Activated CD4-positive, alpha-beta T cell treated with anti-CD3 and anti-CD28 coated beads, Interleukin-2, amount 50 U/mL, for 48 hours (primary cell): ENCODE measurements at regions not wholly inside any gene's neighbourhood (a gene's known extent, or its start where the extent isn't known, plus 50 kb on each side); places are given as distances from the start of the nearest gene placed in this dataset.
"Not testable (repeated sequence)": the region's sequence is repeated elsewhere in the genome, so short reads cannot be mapped to it uniquely, and the experiment has no call there.

Experiments
- DNase-seq, 2 experiments: peaks; one replicate each; pipeline ENCODE4 v3.0.0-alpha.2; 2020

DNA sequence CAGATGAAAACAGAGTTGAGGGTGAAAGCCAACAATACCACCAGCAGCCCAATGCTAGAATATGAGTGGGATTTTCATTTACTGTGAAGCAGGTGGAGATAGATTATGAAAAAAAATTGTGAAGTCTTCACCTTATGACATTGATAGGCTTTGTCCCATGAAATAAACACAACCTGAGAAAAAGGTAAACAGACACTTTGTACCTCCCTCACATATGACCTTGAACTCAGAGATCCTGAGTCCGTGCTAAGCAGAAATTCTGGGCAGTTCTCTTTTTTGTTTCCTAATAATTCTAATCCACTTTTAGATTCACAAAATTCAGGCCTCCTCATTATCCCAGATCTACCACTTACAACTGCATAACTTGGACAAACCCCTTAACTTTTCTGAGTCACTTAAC, 127.3 kb upstream of the RORB start:
- DNase-seq: no peak

DNA sequence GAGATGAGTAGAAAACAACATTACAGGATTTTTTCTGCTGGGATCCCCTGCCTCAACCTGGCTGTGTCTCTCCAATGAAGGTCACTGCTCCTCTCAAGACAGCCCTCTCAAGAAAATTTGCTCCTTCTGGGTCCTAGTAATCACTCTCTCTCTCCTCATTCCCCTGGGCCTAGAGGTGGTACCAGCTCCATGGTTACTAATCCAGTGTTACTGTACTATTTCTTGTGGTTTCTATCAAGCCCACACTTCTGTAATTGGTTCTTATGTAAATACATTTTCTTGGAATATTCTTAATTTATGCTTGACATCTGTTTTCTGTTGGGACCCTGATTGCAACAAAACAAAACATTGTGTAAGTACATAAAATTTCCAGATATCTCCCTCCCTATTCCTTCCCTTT, 123.8 kb upstream of the RORB start:
- no peak for DNase-seq

DNA sequence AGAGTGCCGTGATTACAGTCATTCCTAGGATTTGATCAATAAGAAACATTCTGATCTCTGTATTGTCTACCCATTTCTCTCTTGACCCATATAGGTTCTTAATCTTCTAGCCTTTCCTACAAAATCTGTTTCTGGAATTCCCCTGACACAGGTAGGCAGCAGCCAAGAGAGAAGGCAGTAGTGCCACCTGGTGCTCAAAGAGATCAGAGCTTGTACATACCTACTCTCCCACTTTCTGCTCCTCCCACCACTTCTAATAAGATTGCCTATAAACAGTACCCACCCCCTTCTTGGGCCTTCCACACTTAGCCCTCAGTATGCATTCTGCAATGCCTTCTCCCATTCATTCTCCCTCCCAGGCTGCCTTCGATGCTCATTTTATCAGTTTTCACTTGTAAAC, 117.4 kb upstream of the RORB start:
- DNase-seq: peak in 1 of 2 experiments; percentile 4

DNA sequence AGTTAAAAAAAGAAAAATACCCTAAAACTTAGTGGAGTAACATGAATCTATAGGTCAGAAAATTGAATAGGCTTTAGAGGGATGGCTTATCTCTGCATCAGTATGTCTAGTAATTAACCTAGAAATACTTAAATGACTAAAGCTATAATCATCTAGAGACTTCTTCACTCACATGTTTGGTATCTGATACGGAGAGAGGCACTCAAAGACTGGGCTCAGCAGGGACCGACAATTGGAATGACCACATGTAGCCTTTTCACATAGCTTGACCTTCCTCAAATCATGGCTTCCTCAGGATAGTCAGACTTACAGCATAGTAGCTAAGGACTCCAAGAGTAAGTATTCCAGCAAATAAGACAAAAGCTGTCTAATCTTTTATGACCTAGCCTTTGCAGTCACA, 105.3 kb upstream of the RORB start:
- DNase-seq: no peak

DNA sequence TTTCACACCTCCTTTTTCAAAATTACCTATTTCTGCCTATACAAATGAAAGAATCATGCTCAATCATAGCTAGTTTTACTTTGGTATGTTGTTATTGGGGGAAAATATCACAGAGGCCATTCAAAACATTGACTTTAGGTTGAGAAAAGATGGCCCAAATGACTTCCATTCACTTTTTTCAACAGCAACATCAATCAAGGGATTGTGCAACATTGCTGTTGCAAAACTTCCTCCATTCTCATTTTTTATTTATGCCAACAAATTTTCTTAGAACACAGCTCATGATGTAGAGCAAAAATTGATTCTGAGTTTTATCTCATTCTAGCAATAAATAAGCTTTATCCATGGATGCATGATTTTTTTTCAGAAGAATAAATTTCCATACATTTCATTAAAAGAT, 93.6 kb upstream of the RORB start:
- DNase-seq: no peak

DNA sequence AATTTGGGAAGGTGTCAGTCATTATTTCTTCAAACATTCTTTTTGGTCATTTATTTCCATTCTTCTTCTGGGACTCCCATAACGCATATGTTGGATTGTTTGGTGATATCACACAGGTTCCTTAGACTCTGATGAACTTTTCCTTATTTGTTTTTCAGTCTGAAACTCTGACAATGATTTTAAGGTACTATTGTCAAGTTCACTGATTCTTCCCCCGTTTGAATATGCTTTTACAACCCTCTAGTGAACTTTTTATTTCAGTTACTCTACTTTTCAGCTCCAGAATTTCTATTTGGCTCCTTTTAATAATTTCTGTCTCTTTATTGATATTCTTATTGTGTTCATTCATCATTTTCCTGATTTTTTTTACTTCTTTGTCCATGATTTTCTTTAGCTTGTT, 92.5 kb upstream of the RORB start:
- no peak for DNase-seq

DNA sequence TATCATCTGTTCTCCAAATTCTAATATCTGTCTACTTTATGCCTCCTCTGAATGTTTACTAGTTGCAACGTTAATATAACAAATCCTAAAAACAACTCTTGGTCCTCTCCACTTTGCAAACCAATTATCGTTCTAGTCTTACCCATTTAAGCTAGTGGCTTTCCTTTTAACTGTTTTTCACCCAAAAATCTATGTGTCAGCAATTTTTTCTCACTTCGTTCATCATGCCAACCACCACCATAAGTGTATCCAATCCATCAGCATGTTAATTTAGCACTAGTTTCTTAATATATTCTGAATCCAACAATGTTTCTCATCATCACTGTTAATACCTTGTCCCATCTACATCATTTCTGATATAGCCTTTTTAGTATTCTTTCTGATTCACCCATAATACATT, 90.0 kb upstream of the RORB start:
- DNase-seq: no peak

DNA sequence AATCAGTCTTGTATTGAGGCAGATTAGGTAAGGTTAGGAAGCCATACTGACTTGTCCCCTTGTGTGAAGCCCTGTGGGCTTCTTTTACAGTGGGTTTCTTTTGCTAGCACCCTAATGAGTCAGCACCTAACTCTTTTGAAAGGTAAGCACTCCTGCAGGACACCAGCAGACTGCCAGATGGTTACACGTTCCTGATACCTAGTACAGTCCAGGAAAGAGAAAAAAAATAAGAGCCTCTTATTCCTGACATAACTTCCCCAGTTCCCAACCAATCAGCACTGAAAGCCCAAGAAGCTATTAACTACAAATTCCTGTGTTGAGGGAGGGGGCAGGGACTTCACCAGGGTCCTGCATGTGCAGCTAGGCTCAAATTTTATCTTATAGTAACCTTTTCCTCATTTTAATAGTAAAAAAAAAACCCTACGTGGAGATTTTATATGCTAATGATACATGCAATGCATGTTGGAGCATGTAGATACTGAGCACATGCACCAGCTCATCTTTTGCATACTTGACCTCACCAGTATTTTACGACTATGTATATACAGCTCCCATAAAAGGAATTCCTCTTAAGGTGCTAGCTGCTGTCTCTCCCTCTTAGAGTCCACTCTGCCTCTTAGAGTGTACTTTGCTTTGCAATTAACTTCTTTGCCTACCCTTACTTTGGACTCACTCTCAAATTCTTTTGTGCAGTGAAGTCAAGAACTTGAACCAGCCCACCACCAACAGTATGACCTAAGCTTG, 84.7 kb upstream of the RORB start:
- no peak for DNase-seq

DNA sequence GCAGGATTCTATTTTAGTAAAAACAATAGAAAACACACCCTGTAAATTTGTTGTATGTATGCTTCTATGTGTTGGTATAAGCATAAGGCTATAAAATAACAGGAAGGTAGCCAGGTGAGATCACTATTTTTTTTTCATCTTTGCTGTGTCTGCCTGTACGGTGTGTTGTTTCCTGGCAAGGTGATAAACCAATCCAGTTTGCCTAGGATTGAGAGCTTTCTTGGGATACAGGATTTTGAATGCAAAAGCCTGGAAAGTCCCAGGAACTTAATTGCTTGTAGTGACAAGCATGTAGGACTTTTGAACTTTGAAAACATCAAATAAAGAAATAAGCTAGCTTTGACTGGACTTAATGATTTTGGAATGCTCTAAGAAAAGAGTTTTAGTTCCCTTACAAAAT, 83.3 kb upstream of the RORB start:
- DNase-seq: no peak

DNA sequence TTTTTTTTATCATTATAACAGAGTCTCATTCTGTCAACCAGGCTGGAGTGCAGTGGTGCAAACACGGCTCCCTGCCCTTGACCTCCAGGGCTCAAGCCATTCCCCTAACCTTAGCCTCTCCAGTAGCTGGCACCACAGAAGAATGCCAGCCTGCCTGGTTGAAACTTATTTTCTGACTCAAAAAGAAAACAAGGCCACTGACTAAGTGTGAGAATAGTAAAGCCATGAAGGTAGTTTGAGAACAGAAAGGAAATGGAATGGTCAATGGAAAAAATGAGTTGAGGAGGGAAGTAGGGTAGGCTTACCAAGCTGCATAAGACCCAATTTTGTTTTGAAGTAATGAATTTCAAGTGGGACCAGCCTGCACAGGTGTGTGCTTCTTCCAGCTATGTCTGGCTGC, 82.8 kb upstream of the RORB start:
- no peak for DNase-seq

DNA sequence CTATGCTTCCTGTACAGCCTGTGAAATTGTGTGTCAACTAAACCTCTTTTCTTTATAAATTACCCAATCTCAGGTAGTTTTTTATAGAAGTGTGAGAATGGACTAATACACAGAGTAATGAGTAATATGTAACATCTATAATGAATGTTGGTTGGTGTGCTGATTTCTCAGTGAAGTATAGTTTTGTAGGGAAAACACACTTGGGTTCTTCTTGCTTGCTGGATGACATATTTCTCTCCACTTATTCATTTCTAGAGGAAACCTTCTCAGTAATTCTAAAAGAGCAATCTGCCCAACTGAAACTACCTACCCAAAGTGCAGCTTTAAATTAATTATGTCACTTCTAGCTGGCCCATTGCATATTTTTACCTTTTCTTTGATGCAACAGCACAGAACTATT, 81.1 kb upstream of the RORB start:
- DNase-seq: no peak

DNA sequence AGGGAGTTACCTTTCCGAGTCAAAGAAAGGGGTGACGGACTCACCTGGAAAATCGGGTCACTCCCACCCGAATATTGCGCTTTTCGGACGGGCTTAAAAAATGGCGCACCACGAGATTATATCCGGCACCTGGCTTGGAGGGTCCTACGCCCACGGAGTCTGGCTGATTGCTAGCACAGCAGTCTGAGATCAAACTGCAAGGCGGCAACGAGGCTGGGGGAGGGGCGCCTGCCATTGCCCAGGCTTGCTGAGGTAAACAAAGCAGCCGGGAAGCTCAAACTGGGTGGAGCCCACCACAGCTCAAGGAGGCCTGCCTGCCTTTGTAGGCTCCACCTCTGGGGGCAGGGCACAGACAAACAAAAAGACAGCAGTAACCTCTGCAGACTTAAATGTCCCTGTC, 72.6 kb upstream of the RORB start:
- DNase-seq: not testable (repeated sequence)

DNA sequence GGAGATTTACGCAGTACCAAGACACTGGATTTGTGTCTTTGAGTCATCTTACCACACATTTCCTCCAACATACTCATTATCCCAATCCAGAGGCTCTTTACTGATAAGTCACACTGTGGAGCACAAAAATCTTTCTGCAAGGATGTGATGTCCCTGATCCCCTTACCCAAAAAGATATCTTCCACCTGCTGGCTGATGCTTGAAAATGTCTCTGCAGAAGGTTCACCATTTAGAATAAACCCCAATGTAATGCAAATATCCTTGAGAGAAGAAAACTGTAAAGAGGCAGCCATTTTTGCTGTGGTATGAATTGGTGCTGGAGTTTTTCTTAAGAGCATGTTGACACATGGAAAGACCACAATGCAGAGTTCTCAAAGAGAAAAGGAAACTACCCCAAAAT, 65.7 kb upstream of the RORB start:
- DNase-seq: no peak

DNA sequence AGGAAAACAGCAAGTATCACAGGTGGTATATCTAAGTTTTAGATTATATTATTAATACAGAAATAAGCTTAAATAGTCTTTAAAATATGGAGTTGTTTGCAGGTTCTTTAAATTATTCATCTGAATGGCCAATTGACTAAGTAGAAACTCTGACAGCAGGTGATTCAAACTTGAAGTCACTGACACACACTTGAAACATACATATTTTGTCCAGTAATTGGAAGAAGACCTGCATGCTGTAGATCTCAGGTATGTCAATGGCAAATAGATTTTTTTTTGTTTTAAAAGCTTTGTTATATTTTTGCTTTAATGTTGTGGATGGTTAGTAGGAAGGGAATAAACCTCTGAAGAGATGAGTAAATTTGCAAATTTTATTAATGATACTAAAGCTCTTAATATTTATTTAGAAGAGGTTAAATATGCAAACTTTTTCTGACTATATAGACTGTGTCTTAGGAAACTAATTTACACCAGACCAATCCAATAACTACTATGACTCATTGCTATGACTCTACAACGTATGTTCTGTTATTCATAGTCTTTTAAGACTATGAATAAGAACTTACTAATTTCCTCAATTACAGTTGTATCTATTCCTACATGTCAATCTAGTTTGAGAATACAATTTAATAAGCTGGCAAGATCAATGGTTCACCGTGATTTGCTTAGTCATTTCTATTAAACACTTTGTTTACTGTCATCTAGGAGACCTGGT, 53.9 kb upstream of the RORB start:
- DNase-seq: no peak

DNA sequence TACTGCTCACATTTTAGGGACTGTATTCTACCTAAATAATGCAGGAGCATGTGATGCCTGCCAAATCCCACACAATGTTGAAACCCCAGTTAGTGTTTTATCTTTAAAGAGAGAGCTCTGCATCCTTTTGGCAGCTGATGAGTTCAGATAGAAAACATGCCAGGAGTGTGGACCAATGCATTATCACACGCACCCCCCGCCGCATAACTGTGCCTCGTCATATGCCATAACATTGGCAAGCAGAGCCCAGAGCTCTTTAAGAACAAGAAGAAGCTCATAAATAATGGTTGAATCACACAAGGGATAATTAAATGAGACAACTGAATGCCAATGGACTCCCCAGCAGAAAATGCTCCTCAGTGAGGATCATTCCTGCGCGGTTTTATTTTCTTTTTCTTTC, 52.8 kb upstream of the RORB start:
- no peak for DNase-seq
